ENCODE measurements at regions not wholly inside any gene's neighbourhood (a gene's known extent, or its start where the extent isn't known, plus 50 kb on each side); places are given as distances from the start of the nearest gene placed in this dataset.

DNA sequence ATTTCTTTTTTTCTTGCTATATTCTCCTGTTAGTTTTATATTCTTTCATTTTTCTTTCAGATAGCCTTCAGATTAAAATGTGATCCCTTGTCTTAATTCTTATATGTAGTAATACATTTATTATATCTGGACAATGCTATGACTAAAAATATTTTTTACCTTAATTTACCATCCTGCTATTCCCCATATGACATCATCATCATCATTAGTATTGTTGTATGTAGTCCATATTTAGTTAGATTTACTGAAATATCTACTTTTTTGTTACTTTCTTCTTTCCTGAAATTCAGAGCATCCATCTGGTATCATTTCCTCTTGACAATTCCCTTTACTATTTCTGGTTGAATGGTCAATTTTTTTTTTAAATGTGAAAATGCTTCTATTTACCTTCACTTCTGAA, 951.6 kb upstream of the POU3F3 start:
- TF ChIP-seq, protein P1, sequence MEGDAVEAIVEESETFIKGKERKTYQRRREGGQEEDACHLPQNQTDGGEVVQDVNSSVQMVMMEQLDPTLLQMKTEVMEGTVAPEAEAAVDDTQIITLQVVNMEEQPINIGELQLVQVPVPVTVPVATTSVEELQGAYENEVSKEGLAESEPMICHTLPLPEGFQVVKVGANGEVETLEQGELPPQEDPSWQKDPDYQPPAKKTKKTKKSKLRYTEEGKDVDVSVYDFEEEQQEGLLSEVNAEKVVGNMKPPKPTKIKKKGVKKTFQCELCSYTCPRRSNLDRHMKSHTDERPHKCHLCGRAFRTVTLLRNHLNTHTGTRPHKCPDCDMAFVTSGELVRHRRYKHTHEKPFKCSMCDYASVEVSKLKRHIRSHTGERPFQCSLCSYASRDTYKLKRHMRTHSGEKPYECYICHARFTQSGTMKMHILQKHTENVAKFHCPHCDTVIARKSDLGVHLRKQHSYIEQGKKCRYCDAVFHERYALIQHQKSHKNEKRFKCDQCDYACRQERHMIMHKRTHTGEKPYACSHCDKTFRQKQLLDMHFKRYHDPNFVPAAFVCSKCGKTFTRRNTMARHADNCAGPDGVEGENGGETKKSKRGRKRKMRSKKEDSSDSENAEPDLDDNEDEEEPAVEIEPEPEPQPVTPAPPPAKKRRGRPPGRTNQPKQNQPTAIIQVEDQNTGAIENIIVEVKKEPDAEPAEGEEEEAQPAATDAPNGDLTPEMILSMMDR (IDR thresholded peaks at IDR 0.05): no peak
- Histone ChIP-seq H3K9me3 (ENCODE audit: control insufficient read depth, low read length) (no peaks in the 10 kb centered on the region), H3K36me3 (ENCODE audit: control insufficient read depth, insufficient read depth, low read length) (no peaks in the 10 kb centered on the region), H3K9ac (no peak overlapping the region), H3K4me2 (ENCODE audit: low read length) (no peak overlapping the region), H2AFZ (no peak overlapping the region), H3K4me3 (ENCODE audit: low read depth, low read length) (no peak overlapping the region), H3K27me3 (ENCODE audit: control insufficient read depth, insufficient read depth, low read length) (no peaks in the 10 kb centered on the region), H3K79me2 (no peaks in the 10 kb centered on the region), H3K4me1 (no peaks in the 10 kb centered on the region), H3K27ac (no peak overlapping the region)

DNA sequence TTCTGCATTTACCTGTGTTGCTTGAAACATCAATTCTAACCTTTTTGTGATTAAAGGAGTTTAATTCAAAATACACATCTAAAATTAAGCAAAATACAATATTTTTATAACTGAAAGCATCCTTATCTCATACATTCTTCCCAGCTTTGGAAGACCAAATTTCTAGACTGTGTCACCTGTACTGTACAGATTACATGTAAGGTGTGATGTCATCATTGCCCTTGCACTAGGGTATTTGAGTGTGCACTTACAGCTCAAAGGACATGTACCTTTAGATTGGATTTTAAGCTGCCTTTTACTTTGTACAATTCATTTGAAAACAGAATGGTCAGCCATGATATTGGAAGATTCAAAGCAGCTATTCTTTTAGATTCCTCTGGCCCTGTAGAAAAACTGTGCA, 932.8 kb upstream of the POU3F3 start:
- Histone ChIP-seq H2AFZ (no peak overlapping the region), H3K79me2 (no peaks in the 10 kb centered on the region), H3K27ac (no peak overlapping the region), H3K4me2 (ENCODE audit: low read length) (no peak overlapping the region), H3K27me3 (ENCODE audit: control insufficient read depth, insufficient read depth, low read length) (no peaks in the 10 kb centered on the region), H3K4me1 (no peaks in the 10 kb centered on the region), H3K9ac (no peak overlapping the region), H3K36me3 (ENCODE audit: control insufficient read depth, insufficient read depth, low read length) (no peaks in the 10 kb centered on the region), H3K9me3 (ENCODE audit: control insufficient read depth, low read length) (no peaks in the 10 kb centered on the region), H3K4me3 (ENCODE audit: low read depth, low read length) (no peak overlapping the region)
- TF ChIP-seq, protein P1 (IDR thresholded peaks at IDR 0.05): no peak

DNA sequence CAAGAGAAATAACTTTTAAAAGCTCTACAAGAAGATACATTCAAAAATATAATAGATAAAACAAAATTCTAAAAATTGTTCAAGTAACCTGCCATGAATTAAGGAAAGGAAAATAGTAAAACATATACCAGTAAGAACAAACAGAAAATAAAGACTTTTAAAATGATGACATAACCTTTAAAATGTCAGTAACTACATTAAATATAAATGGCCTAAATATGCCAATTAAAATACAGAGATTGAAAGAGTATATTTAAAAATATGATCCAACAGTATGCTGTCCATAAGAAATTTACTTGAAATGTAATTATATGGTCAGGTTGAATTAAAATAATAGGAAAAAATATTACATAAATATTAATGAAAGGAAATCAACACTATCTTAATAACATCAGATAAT, 911.7 kb upstream of the POU3F3 start:
- Histone ChIP-seq H3K27ac (no peak overlapping the region), H3K36me3 (ENCODE audit: control insufficient read depth, insufficient read depth, low read length) (no peaks in the 10 kb centered on the region), H3K4me3 (ENCODE audit: low read depth, low read length) (no peak overlapping the region), H3K4me2 (ENCODE audit: low read length) (no peak overlapping the region), H3K9ac (no peak overlapping the region), H3K9me3 (ENCODE audit: control insufficient read depth, low read length) (peaks cover 3% of the 10 kb centered on the region), H2AFZ (no peak overlapping the region), H3K4me1 (no peaks in the 10 kb centered on the region), H3K27me3 (ENCODE audit: control insufficient read depth, insufficient read depth, low read length) (no peaks in the 10 kb centered on the region), H3K79me2 (no peaks in the 10 kb centered on the region)
- TF ChIP-seq, protein P1 (IDR thresholded peaks at IDR 0.05): no peak

DNA sequence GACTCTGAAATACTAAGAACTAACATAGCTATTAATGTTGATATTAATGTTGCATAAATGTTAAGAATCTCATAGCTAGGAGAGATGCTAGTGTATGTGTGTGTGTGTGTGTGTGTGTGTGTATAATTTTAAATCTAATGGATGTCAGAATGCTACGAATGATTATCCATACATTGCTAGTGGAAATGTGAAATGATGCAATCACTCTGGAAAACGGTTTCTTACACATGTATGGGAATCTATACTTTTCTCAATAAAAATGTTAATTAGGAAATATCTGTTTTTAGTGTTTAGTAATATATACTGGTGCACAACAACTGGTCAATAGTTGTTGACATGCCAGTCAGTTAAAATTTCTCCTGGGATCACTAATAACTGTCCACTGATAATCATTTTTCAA, 908.8 kb upstream of the POU3F3 start:
- no peaks in the 10 kb centered on the region for H3K9me3 ChIP-seq (ENCODE audit: control insufficient read depth, low read length)
- TF ChIP-seq, protein P1 (IDR thresholded peaks at IDR 0.05): no peak
- H3K4me1 ChIP-seq: no peaks in the 10 kb centered on the region
- no peaks in the 10 kb centered on the region for H3K36me3 ChIP-seq (ENCODE audit: control insufficient read depth, insufficient read depth, low read length)
- no peak overlapping the region for H2AFZ ChIP-seq
- no peaks in the 10 kb centered on the region for H3K79me2 ChIP-seq
- H3K27me3 ChIP-seq (ENCODE audit: control insufficient read depth, insufficient read depth, low read length): no peaks in the 10 kb centered on the region
- H3K27ac ChIP-seq: no peak overlapping the region
- no peak overlapping the region for H3K9ac ChIP-seq
- H3K4me3 ChIP-seq (ENCODE audit: low read depth, low read length): no peak overlapping the region
- H3K4me2 ChIP-seq (ENCODE audit: low read length): no peak overlapping the region
